CD14-positive monocyte (primary cell): ENCODE measurements at regions not wholly inside any gene's neighbourhood (a gene's known extent, or its start where the extent isn't known, plus 50 kb on each side); places are given as distances from the start of the nearest gene placed in this dataset.

Experiments used
- DNase-seq, 3 donors: peaks; one replicate each; pipeline ENCODE4 v3.0.0-alpha.2; 2011 to 2022
- H2AFZ ChIP-seq: 2 replicates; pipeline ENCODE4 v1.6.0; 2012; ENCODE audit warnings: mild to moderate bottlenecking, low read depth, low read length, inconsistent platforms; ENCODE audit not compliant: insufficient read depth, poor library complexity, severe bottlenecking
- H3K27ac ChIP-seq, 2 donors: 1 replicate in 1 of 2; 2 replicates in 1 of 2; pipeline ENCODE4 v1.5.1; 2012 to 2013; ENCODE audit warnings: low read length in 2 of 2, control low read depth in 1 of 2, inconsistent platforms in 1 of 2, low read depth in 1 of 2, mild to moderate bottlenecking in 1 of 2
- H3K27me3 ChIP-seq, 2 donors: one replicate each; pipeline versions ENCODE4 v1.6.0 to v1.6.1; 2011 to 2013; ENCODE audit warnings: low read length in 2 of 2; ENCODE audit not compliant: control insufficient read depth in 2 of 2, insufficient read depth in 2 of 2
- H3K36me3 ChIP-seq, 2 donors: replicated peaks in 1 of 2; 1 replicate in 1 of 2; 2 replicates in 1 of 2; pipeline versions ENCODE4 v1.5.1 to v1.6.1; 2012 to 2013; ENCODE audit warnings: low read length in 2 of 2, control low read depth in 1 of 2, inconsistent platforms in 1 of 2, mild to moderate bottlenecking in 1 of 2; ENCODE audit not compliant: insufficient read depth in 2 of 2, control insufficient read depth in 1 of 2
- H3K4me1 ChIP-seq, 2 donors: 1 replicate in 1 of 2; 2 replicates in 1 of 2; pipeline versions ENCODE4 v1.5.1 to v1.6.1; 2012 to 2013; ENCODE audit warnings: low read length in 2 of 2, control low read depth in 1 of 2, inconsistent platforms in 1 of 2, mild to moderate bottlenecking in 1 of 2, moderate library complexity in 1 of 2; ENCODE audit not compliant: insufficient read depth in 2 of 2, control insufficient read depth in 1 of 2
- H3K4me2 ChIP-seq: replicated peaks from 2 replicates; pipeline ENCODE3; 2012; ENCODE audit warnings: low read length, moderate library complexity, mild to moderate bottlenecking; ENCODE audit not compliant: poor library complexity, severe bottlenecking; ENCODE audit errors: extremely low read depth
- H3K4me3 ChIP-seq, 3 experiments: fragments of 200-600 bp in 1 of 3; sonication (generic) in 1 of 3; replicated peaks in 1 of 3; 1 replicate in 2 of 3; 2 replicates in 1 of 3; pipeline ENCODE4 v1.5.1; 2011 to 2013; ENCODE audit warnings: low read length in 3 of 3, mild to moderate bottlenecking in 3 of 3, control low read depth in 2 of 3, low read depth in 2 of 3, inconsistent platforms in 1 of 3, moderate library complexity in 1 of 3
- H3K79me2 ChIP-seq: 2 replicates; pipeline ENCODE4 v1.6.0; 2012; ENCODE audit warnings: mild to moderate bottlenecking, control low read depth, inconsistent platforms, low read length, moderate library complexity; ENCODE audit not compliant: insufficient read depth
- H3K9ac ChIP-seq: 2 replicates; pipeline ENCODE4 v1.6.0; 2017; ENCODE audit warnings: low read length, mild to moderate bottlenecking; ENCODE audit not compliant: insufficient read depth, poor library complexity, severe bottlenecking
- H3K9me3 ChIP-seq, 2 donors: replicated peaks in 1 of 2; 1 replicate in 1 of 2; 2 replicates in 1 of 2; pipeline versions ENCODE4 v1.5.1 to v1.6.1; 2012 to 2013; ENCODE audit warnings: low read length in 2 of 2, control low read depth in 1 of 2; ENCODE audit not compliant: control insufficient read depth in 1 of 2, insufficient read depth in 1 of 2
- H4K20me1 ChIP-seq: 2 replicates; pipeline ENCODE4 v1.6.0; 2012; ENCODE audit warnings: mild to moderate bottlenecking, low read length, control low read depth, moderate library complexity; ENCODE audit not compliant: insufficient read depth
- H3K27ac Mint-ChIP-seq, 7 donors: one replicate each; pipeline ENCODE4 v1.8.0; 2020; ENCODE audit warnings: mild to moderate bottlenecking in 7 of 7, mixed read lengths in 7 of 7, moderate library complexity in 6 of 7, inconsistent platforms in 2 of 7
- H3K27me3 Mint-ChIP-seq, 3 donors: one replicate each; pipeline ENCODE4 v1.8.0; 2021 to 2022; ENCODE audit warnings: low read depth in 3 of 3, mild to moderate bottlenecking in 3 of 3, mixed read lengths in 3 of 3, moderate library complexity in 3 of 3, inconsistent platforms in 1 of 3
- H3K36me3 Mint-ChIP-seq, 2 donors: one replicate each; pipeline ENCODE4 v1.8.0; 2020; ENCODE audit warnings: mixed read lengths in 2 of 2, inconsistent platforms in 1 of 2, mild to moderate bottlenecking in 1 of 2
- H3K4me1 Mint-ChIP-seq: one replicate; pipeline ENCODE4 v1.8.0; 2020; ENCODE audit warnings: mild to moderate bottlenecking, mixed read lengths
- H3K4me3 Mint-ChIP-seq, 2 donors: one replicate each; pipeline ENCODE4 v1.8.0; 2020; ENCODE audit warnings: mild to moderate bottlenecking in 2 of 2, mixed read lengths in 2 of 2, moderate library complexity in 1 of 2
- H3K9me3 Mint-ChIP-seq, 7 donors: one replicate each; pipeline ENCODE4 v1.8.0; 2020 to 2022; ENCODE audit warnings: mixed read lengths in 7 of 7, mild to moderate bottlenecking in 6 of 7, moderate library complexity in 6 of 7, inconsistent platforms in 2 of 7
- CTCF ChIP-seq: fragments of 200-600 bp; IDR thresholded peaks from one replicate; pipeline ENCODE4 v1.8.0; 2022; ENCODE audit warnings: antibody characterized with exemption, mild to moderate bottlenecking
- WGBS: methylation state at CpG from one replicate; pipeline ENCODE4 v1.1.5; 2013; ENCODE audit warnings: missing lambda C conversion rate; ENCODE audit not compliant: insufficient coverage; 5-methylcytosine and 5-hydroxymethylcytosine counted together
- intact Hi-C, 2 donors: fragments of 100-400 bp; cut with micrococcal nuclease; formaldehyde crosslinking; loops; one replicate each; pipeline versions ENCODE4 v1.15.0 to v1.15.1; 2023

GRCh38 chr18:42258301-42258965, 303.4 kb downstream of the PIK3C3 start:
- intact Hi-C loops: no loop called here

DNA sequence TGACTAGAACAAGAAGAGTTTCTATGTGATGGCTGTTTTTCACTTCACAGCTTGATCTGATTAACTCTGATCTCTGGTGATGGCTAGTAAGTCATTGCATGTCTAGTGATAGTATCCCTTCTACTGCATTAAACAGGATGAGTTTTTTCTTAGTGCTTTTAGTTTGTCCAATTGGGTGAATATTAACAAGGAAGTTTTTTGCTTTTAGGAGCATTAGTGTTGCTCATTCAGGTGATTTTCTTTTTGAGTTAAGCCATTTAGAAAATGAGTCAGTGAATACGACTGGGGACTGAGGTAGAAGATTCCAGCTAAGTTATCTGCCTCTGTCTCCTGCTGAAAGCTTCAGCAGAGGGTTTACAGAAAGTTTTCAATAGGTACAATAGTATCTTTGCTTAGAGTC, 306.7 kb downstream of the PIK3C3 start:
- WGBS: no CpG with 5 or more reads among the region's 1 CpG
- no peaks in the 10 kb centered on the region for H3K36me3 ChIP-seq
- Mint-ChIP-seq H3K27ac (no peak overlapping the region), H3K4me3 (no peak overlapping the region), H3K27me3 (peaks cover 0 to 3% (median 2%) of the 10 kb centered on the region in 3 donors), H3K4me1 (peaks cover 6% of the 10 kb centered on the region), H3K36me3 (no peaks in the 10 kb centered on the region), H3K9me3 (peaks cover 0 to 8% (median 2%) of the 10 kb centered on the region in 7 donors)
- no peak overlapping the region for H3K27ac ChIP-seq
- no peak for TF ChIP-seq CTCF
- intact Hi-C loops: no loop called here
- no peak for DNase-seq
- H3K9ac ChIP-seq: no peak overlapping the region
- no peaks in the 10 kb centered on the region for H3K27me3 ChIP-seq
- no peak overlapping the region for H2AFZ ChIP-seq
- H3K4me3 ChIP-seq: no peak overlapping the region
- no peaks in the 10 kb centered on the region for H3K9me3 ChIP-seq
- no peaks in the 10 kb centered on the region for H3K79me2 ChIP-seq
- no peaks in the 10 kb centered on the region for H3K4me1 ChIP-seq
- no peaks in the 10 kb centered on the region for H4K20me1 ChIP-seq
- H3K4me2 ChIP-seq: no peak overlapping the region

More at GRCh38 chr18:42258301-42258965, 303.4 kb downstream of the PIK3C3 start:
- H3K4me3 ChIP-seq: no peak overlapping the region
- no CpG with 5 or more reads among the region's 2 CpGs for WGBS
- no peak overlapping the region for H2AFZ ChIP-seq
- no peaks in the 10 kb centered on the region for H3K4me1 ChIP-seq
- Mint-ChIP-seq H3K36me3 (no peaks in the 10 kb centered on the region), H3K9me3 (peaks cover 0 to 7% (median 3%) of the 10 kb centered on the region in 7 donors), H3K4me3 (no peak overlapping the region), H3K27me3 (peaks cover 2 to 8% (median 3%) of the 10 kb centered on the region in 3 donors), H3K4me1 (peaks cover 6% of the 10 kb centered on the region), H3K27ac (no peak overlapping the region)
- H3K9me3 ChIP-seq: peaks cover 0 to 7% of the 10 kb centered on the region in 2 donors
- no peak for DNase-seq
- H3K79me2 ChIP-seq: no peaks in the 10 kb centered on the region
- no peaks in the 10 kb centered on the region for H4K20me1 ChIP-seq
- H3K9ac ChIP-seq: no peak overlapping the region
- no peaks in the 10 kb centered on the region for H3K36me3 ChIP-seq
- no peak overlapping the region for H3K27ac ChIP-seq
- H3K27me3 ChIP-seq: no peaks in the 10 kb centered on the region
- no peak overlapping the region for H3K4me2 ChIP-seq
- no peak for TF ChIP-seq CTCF
